CD14-positive monocyte (primary cell): ENCODE measurements at regions not wholly inside any gene's neighbourhood (a gene's known extent, or its start where the extent isn't known, plus 50 kb on each side); places are given as distances from the start of the nearest gene placed in this dataset.
"Not testable (repeated sequence)": the region's sequence is repeated elsewhere in the genome, so short reads cannot be mapped to it uniquely, and the experiment has no call there.

ENCODE experiments used
- DNase-seq, 3 donors: peaks; one replicate each; pipeline ENCODE4 v3.0.0-alpha.2; 2011 to 2022
- H2AFZ ChIP-seq: 2 replicates; pipeline ENCODE4 v1.6.0; 2012; ENCODE audit warnings: mild to moderate bottlenecking, low read depth, low read length, inconsistent platforms; ENCODE audit not compliant: insufficient read depth, poor library complexity, severe bottlenecking
- H3K27ac ChIP-seq, 2 donors: 1 replicate in 1 of 2; 2 replicates in 1 of 2; pipeline ENCODE4 v1.5.1; 2012 to 2013; ENCODE audit warnings: low read length in 2 of 2, control low read depth in 1 of 2, inconsistent platforms in 1 of 2, low read depth in 1 of 2, mild to moderate bottlenecking in 1 of 2
- H3K27me3 ChIP-seq, 2 donors: one replicate each; pipeline versions ENCODE4 v1.6.0 to v1.6.1; 2011 to 2013; ENCODE audit warnings: low read length in 2 of 2; ENCODE audit not compliant: control insufficient read depth in 2 of 2, insufficient read depth in 2 of 2
- H3K36me3 ChIP-seq, 2 donors: replicated peaks in 1 of 2; 1 replicate in 1 of 2; 2 replicates in 1 of 2; pipeline versions ENCODE4 v1.5.1 to v1.6.1; 2012 to 2013; ENCODE audit warnings: low read length in 2 of 2, control low read depth in 1 of 2, inconsistent platforms in 1 of 2, mild to moderate bottlenecking in 1 of 2; ENCODE audit not compliant: insufficient read depth in 2 of 2, control insufficient read depth in 1 of 2
- H3K4me1 ChIP-seq, 2 donors: 1 replicate in 1 of 2; 2 replicates in 1 of 2; pipeline versions ENCODE4 v1.5.1 to v1.6.1; 2012 to 2013; ENCODE audit warnings: low read length in 2 of 2, control low read depth in 1 of 2, inconsistent platforms in 1 of 2, mild to moderate bottlenecking in 1 of 2, moderate library complexity in 1 of 2; ENCODE audit not compliant: insufficient read depth in 2 of 2, control insufficient read depth in 1 of 2
- H3K4me2 ChIP-seq: replicated peaks from 2 replicates; pipeline ENCODE3; 2012; ENCODE audit warnings: low read length, moderate library complexity, mild to moderate bottlenecking; ENCODE audit not compliant: poor library complexity, severe bottlenecking; ENCODE audit errors: extremely low read depth
- H3K4me3 ChIP-seq, 3 experiments: fragments of 200-600 bp in 1 of 3; sonication (generic) in 1 of 3; replicated peaks in 1 of 3; 1 replicate in 2 of 3; 2 replicates in 1 of 3; pipeline ENCODE4 v1.5.1; 2011 to 2013; ENCODE audit warnings: low read length in 3 of 3, mild to moderate bottlenecking in 3 of 3, control low read depth in 2 of 3, low read depth in 2 of 3, inconsistent platforms in 1 of 3, moderate library complexity in 1 of 3
- H3K79me2 ChIP-seq: 2 replicates; pipeline ENCODE4 v1.6.0; 2012; ENCODE audit warnings: mild to moderate bottlenecking, control low read depth, inconsistent platforms, low read length, moderate library complexity; ENCODE audit not compliant: insufficient read depth
- H3K9ac ChIP-seq: 2 replicates; pipeline ENCODE4 v1.6.0; 2017; ENCODE audit warnings: low read length, mild to moderate bottlenecking; ENCODE audit not compliant: insufficient read depth, poor library complexity, severe bottlenecking
- H3K9me3 ChIP-seq, 2 donors: replicated peaks in 1 of 2; 1 replicate in 1 of 2; 2 replicates in 1 of 2; pipeline versions ENCODE4 v1.5.1 to v1.6.1; 2012 to 2013; ENCODE audit warnings: low read length in 2 of 2, control low read depth in 1 of 2; ENCODE audit not compliant: control insufficient read depth in 1 of 2, insufficient read depth in 1 of 2
- H4K20me1 ChIP-seq: 2 replicates; pipeline ENCODE4 v1.6.0; 2012; ENCODE audit warnings: mild to moderate bottlenecking, low read length, control low read depth, moderate library complexity; ENCODE audit not compliant: insufficient read depth
- H3K27ac Mint-ChIP-seq, 7 donors: one replicate each; pipeline ENCODE4 v1.8.0; 2020; ENCODE audit warnings: mild to moderate bottlenecking in 7 of 7, mixed read lengths in 7 of 7, moderate library complexity in 6 of 7, inconsistent platforms in 2 of 7
- H3K27me3 Mint-ChIP-seq, 3 donors: one replicate each; pipeline ENCODE4 v1.8.0; 2021 to 2022; ENCODE audit warnings: low read depth in 3 of 3, mild to moderate bottlenecking in 3 of 3, mixed read lengths in 3 of 3, moderate library complexity in 3 of 3, inconsistent platforms in 1 of 3
- H3K36me3 Mint-ChIP-seq, 2 donors: one replicate each; pipeline ENCODE4 v1.8.0; 2020; ENCODE audit warnings: mixed read lengths in 2 of 2, inconsistent platforms in 1 of 2, mild to moderate bottlenecking in 1 of 2
- H3K4me1 Mint-ChIP-seq: one replicate; pipeline ENCODE4 v1.8.0; 2020; ENCODE audit warnings: mild to moderate bottlenecking, mixed read lengths
- H3K4me3 Mint-ChIP-seq, 2 donors: one replicate each; pipeline ENCODE4 v1.8.0; 2020; ENCODE audit warnings: mild to moderate bottlenecking in 2 of 2, mixed read lengths in 2 of 2, moderate library complexity in 1 of 2
- H3K9me3 Mint-ChIP-seq, 7 donors: one replicate each; pipeline ENCODE4 v1.8.0; 2020 to 2022; ENCODE audit warnings: mixed read lengths in 7 of 7, mild to moderate bottlenecking in 6 of 7, moderate library complexity in 6 of 7, inconsistent platforms in 2 of 7
- CTCF ChIP-seq: fragments of 200-600 bp; IDR thresholded peaks from one replicate; pipeline ENCODE4 v1.8.0; 2022; ENCODE audit warnings: antibody characterized with exemption, mild to moderate bottlenecking
- WGBS: methylation state at CpG from one replicate; pipeline ENCODE4 v1.1.5; 2013; ENCODE audit warnings: missing lambda C conversion rate; ENCODE audit not compliant: insufficient coverage; 5-methylcytosine and 5-hydroxymethylcytosine counted together
- intact Hi-C, 2 donors: fragments of 100-400 bp; cut with micrococcal nuclease; formaldehyde crosslinking; loops; one replicate each; pipeline versions ENCODE4 v1.15.0 to v1.15.1; 2023

- Mint-ChIP-seq H3K36me3 (no peaks in the 10 kb centered on the region), H3K4me3 (no peak overlapping the region), H3K4me1 (no peaks in the 10 kb centered on the region), H3K9me3 (peaks cover 0 to 8% (median 0%) of the 10 kb centered on the region in 7 donors), H3K27me3 (peaks cover 0 to 4% (median 0%) of the 10 kb centered on the region in 3 donors), H3K27ac (no peak overlapping the region)
- no peak overlapping the region for H2AFZ ChIP-seq
- H3K36me3 ChIP-seq = no peaks in the 10 kb centered on the region
- no peaks in the 10 kb centered on the region for H3K9me3 ChIP-seq
- no CpG with 5 or more reads among the region's 2 CpGs for WGBS
- no peak for TF ChIP-seq CTCF
- intact Hi-C loops = no loop called here
- H4K20me1 ChIP-seq = no peaks in the 10 kb centered on the region
- H3K4me2 ChIP-seq = no peak overlapping the region
- no peak overlapping the region for H3K27ac ChIP-seq
- no peaks in the 10 kb centered on the region for H3K79me2 ChIP-seq
- H3K27me3 ChIP-seq = no peaks in the 10 kb centered on the region
- no peak for DNase-seq
- no peaks in the 10 kb centered on the region for H3K4me1 ChIP-seq
- no peak overlapping the region for H3K9ac ChIP-seq
- H3K4me3 ChIP-seq = no peak overlapping the region
These were observed 516.2 kb upstream of the ADGRL3 start for GRCh38 chr4:60683973-60684372.

DNA sequence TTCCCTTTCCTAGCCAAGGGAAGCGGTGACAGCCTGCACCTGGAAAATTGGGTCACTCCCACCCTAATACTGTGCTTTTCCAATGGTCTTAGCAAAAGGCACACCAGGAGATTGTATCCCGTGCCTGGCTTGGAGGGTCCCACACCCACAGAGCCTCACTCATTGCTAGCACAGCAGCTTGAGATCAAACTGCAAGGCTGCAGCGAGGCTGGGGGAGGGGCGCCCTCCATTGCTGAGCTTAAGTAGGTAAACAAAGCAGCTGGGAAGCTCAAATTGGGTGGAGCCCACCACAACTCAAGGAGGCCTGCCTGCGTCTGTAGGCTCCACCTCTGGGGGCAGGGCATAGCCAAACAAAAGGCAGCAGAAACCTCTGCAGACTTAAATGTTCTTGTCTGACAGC, 504.1 kb upstream of the ADGRL3 start:
- H3K27me3 Mint-ChIP-seq, H3K27me3 ChIP-seq, H3K36me3 ChIP-seq, H3K4me2 ChIP-seq, DNase-seq, H3K36me3 Mint-ChIP-seq, H2AFZ ChIP-seq, H3K79me2 ChIP-seq, H3K4me1 Mint-ChIP-seq, H4K20me1 ChIP-seq, H3K27ac ChIP-seq, intact Hi-C loops, H3K9ac ChIP-seq, H3K4me3 ChIP-seq, H3K4me1 ChIP-seq, H3K4me3 Mint-ChIP-seq: not testable (repeated sequence)
- peaks cover 0 to 12% of the 10 kb centered on the region in 2 donors for H3K9me3 ChIP-seq
- peak overlapping the region in 1 of 7 donors; percentile 33 for H3K27ac Mint-ChIP-seq
- WGBS = 100% methylated on average over 3 of the region's 5 CpGs
- peaks cover 6 to 17% (median 10%) of the 10 kb centered on the region in 7 donors for H3K9me3 Mint-ChIP-seq
